ENCODE measurements at regions not wholly inside any gene's neighbourhood (a gene's known extent, or its start where the extent isn't known, plus 50 kb on each side); places are given as distances from the start of the nearest gene placed in this dataset.

DNA sequence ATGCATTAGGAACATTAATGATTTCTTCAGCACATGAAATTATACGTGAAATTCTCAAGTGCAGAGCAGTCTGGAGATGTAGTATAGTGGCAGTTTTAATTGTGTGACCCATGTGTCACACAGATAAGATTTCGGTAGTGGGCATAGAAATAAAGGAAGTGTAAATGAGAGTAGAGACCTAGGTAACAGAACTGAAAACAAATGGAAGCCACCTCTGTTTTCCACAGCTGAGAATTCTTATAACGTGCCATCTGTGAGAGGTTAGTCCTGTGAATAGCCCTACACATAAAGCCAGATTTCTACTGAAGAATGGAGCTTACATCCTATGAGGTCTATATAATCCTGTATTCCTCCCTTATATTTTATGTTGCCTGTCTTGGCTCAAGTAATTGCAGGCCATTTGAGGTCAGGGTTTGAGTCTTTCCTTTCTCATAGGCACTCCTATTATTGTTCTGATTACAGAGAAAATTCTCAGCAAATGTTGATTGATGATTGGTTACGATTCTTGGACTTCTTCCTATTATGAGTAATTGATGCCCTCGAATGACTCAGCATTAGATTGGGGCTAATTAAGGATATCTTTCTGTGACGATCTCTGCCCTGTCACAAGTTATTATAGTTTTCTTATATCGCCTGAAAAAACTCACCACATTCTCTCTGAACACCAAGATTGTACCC lies 258.2 kb downstream of the KIF20B start:
- FAIRE-seq (no peak), ATAC-seq (no peak), DNase-seq (ENCODE audit: low spot score) (no peak)
- H3K4me2 ChIP-seq (ENCODE audit: low read depth, low read length): no peak overlapping the region
- H3K79me2 ChIP-seq (ENCODE audit: insufficient read depth, low read length): no peaks in the 10 kb centered on the region
- H2AFZ ChIP-seq (ENCODE audit: low read length): no peak overlapping the region
- intact Hi-C loops (cut with micrococcal nuclease; ENCODE audit: unreplicated experiment) (no loop called here), in situ Hi-C loops (cut with HindIII; ENCODE audit: extremely low pct_ligation_motif_present, low pct_unique_long_range_greater_than_20kb) (no loop called here)
- TF ChIP-seq XBP1 (CRISPR knock-in tag; IDR thresholded peaks at IDR 0.05): no peak
- TF ChIP-seq ZNF772 (CRISPR knock-in tag; IDR thresholded peaks at IDR 0.05): no peak
- TF ChIP-seq MBD4 (IDR thresholded peaks at IDR 0.05; ENCODE audit: borderline replicate concordance, low read length): no peak
- TF ChIP-seq RCOR2 (CRISPR knock-in tag; IDR thresholded peaks at IDR 0.05): no peak
- no peak for TF ChIP-seq PAX8 (CRISPR knock-in tag; IDR thresholded peaks at IDR 0.05; ENCODE audit: borderline replicate concordance)
- TF ChIP-seq, protein P1, sequence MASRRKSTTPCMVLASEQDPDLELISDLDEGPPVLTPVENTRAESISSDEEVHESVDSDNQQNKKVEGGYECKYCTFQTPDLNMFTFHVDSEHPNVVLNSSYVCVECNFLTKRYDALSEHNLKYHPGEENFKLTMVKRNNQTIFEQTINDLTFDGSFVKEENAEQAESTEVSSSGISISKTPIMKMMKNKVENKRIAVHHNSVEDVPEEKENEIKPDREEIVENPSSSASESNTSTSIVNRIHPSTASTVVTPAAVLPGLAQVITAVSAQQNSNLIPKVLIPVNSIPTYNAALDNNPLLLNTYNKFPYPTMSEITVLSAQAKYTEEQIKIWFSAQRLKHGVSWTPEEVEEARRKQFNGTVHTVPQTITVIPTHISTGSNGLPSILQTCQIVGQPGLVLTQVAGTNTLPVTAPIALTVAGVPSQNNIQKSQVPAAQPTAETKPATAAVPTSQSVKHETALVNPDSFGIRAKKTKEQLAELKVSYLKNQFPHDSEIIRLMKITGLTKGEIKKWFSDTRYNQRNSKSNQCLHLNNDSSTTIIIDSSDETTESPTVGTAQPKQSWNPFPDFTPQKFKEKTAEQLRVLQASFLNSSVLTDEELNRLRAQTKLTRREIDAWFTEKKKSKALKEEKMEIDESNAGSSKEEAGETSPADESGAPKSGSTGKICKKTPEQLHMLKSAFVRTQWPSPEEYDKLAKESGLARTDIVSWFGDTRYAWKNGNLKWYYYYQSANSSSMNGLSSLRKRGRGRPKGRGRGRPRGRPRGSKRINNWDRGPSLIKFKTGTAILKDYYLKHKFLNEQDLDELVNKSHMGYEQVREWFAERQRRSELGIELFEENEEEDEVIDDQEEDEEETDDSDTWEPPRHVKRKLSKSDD (CRISPR knock-in tag; IDR thresholded peaks at IDR 0.05; ENCODE audit: low read depth): no peak
- TF ChIP-seq HDAC2 (CRISPR knock-in tag; IDR thresholded peaks at IDR 0.05): no peak
- TF ChIP-seq ATF7 (IDR thresholded peaks at IDR 0.05): no peak
- no peak for TF ChIP-seq ATF7 (CRISPR knock-in tag; IDR thresholded peaks at IDR 0.05)
- no peak for TF ChIP-seq TAF1 (CRISPR knock-in tag; IDR thresholded peaks at IDR 0.05)
- H3K27me3 ChIP-seq (ENCODE audit: control insufficient read depth in 1 of 2, insufficient read depth in 2 of 2, low read length in 2 of 2): no peaks in the 10 kb centered on the region
- H3K36me3 ChIP-seq (replicated peaks in 1 of 2; ENCODE audit: control insufficient read depth in 1 of 2, insufficient read depth in 2 of 2, low read length in 2 of 2): no peaks in the 10 kb centered on the region
- H4K20me1 ChIP-seq (ENCODE audit: insufficient read depth, low read length): no peaks in the 10 kb centered on the region
- WGBS (ENCODE audit: low lambda C conversion rate): 8% methylated on average over 7 of the region's 7 CpGs
- no TSS peak for BruUV-seq (replicated peaks)
- H3K4me3 ChIP-seq (replicated peaks in 1 of 3; ENCODE audit: insufficient read depth in 1 of 3, low read depth in 2 of 3, low read length in 3 of 3): no peak overlapping the region
- CTCF ChIA-PET (ENCODE audit: low intra/inter-chr PET ratio, low total read pairs): no interaction called here
- no peak overlapping the region for H3K9ac ChIP-seq (ENCODE audit: insufficient read depth, low read depth, low read length)
- H3K4me1 ChIP-seq (ENCODE audit: insufficient read depth, low read length): no peaks in the 10 kb centered on the region
- no peaks in the 10 kb centered on the region for H3K9me3 ChIP-seq (ENCODE audit: low read length)
- H3K27ac ChIP-seq (ENCODE audit: extremely low read length, insufficient read depth, low read length): no peak overlapping the region
- POLR2A ChIA-PET: no interaction called here

All from HepG2 (cell line).